ENCODE measurements at regions not wholly inside any gene's neighbourhood (a gene's known extent, or its start where the extent isn't known, plus 50 kb on each side); places are given as distances from the start of the nearest gene placed in this dataset.

- TF ChIP-seq FOXM1 (IDR thresholded peaks at IDR 0.05; ENCODE audit: borderline replicate concordance): no peak
- no peak for TF ChIP-seq BHLHE40 (IDR thresholded peaks at IDR 0.05; ENCODE audit: borderline replicate concordance)
- no peak for TF ChIP-seq FOXK2 (IDR thresholded peaks at IDR 0.05)
- no peak for TF ChIP-seq ELF4 (IDR thresholded peaks at IDR 0.05)
- TF ChIP-seq NFRKB (IDR thresholded peaks at IDR 0.05): no peak
- TF ChIP-seq HDGF (IDR thresholded peaks at IDR 0.05; ENCODE audit: borderline replicate concordance): no peak
- no peak for TF ChIP-seq SUZ12 (IDR thresholded peaks at IDR 0.05)
- no peak for TF ChIP-seq ZNF384 (IDR thresholded peaks at IDR 0.05)
- no peak for TF ChIP-seq CTBP1 (IDR thresholded peaks at IDR 0.05; ENCODE audit: borderline replicate concordance)
- TF ChIP-seq SP1 (IDR thresholded peaks at IDR 0.05): no peak
- no peak for TF ChIP-seq FOXA1 (IDR thresholded peaks at IDR 0.05)
- no peak for TF ChIP-seq PKNOX1 (IDR thresholded peaks at IDR 0.05)
- TF ChIP-seq LEF1 (IDR thresholded peaks at IDR 0.05; ENCODE audit: borderline replicate concordance): no peak
These were observed 200.7 kb upstream of the ECI2 start for GRCh38 chr6:4336084-4336483.

Measured in HEK293T (cell line).